ENCODE measurements at regions not wholly inside any gene's neighbourhood (a gene's known extent, or its start where the extent isn't known, plus 50 kb on each side); places are given as distances from the start of the nearest gene placed in this dataset.
A peak's percentile ranks its signal among the peaks of the same experiment; 100 is the strongest.
"Not testable (repeated sequence)": the region's sequence is repeated elsewhere in the genome, so short reads cannot be mapped to it uniquely, and the experiment has no call there.

DNA sequence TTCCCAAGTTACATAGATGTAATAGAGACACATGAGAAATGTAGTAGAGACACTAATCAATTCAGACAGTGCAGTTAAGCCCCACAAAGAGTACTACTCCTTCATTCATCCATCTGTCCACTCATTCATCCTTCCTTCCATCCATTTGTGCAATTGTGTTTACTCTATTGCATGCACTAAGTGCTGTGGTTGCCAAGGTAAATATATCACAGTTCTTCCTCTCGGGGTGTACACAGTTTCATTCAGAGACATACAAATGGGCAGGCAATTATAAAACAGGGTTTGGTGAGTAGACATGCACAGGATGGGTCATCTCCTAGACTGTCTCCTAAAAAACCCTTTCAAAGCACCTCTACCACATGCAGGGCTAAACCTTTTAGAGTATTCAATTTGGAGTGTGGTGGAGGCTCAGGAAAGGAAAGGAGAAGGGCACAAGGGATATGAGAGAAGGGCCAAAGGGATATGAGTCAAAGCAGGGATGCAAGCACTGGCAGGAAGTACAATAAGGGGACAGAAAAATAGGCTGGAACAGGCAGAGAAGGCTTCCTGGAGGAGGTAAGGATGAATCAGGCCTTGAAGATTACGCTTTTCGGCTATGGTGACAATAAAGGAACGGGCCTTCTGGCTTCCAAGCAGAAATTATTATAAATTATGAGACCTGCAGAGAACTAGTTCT lies 153.6 kb upstream of the VKORC1L1 start:
- H3K4me3 Mint-ChIP-seq; H3K27me3 Mint-ChIP-seq; H3K9me3 Mint-ChIP-seq; H3K36me3 Mint-ChIP-seq (ENCODE audit: low read depth); H3K4me1 Mint-ChIP-seq; H3K27ac Mint-ChIP-seq; ATAC-seq (replicated peaks): not testable (repeated sequence)

GRCh38 chr7:65722361-65722792 lies 150.5 kb upstream of the VKORC1L1 start:
- Mint-ChIP-seq H3K27me3 (no peaks in the 10 kb centered on the region), H3K36me3 (ENCODE audit: low read depth) (peaks cover 16% of the 10 kb centered on the region), H3K27ac (no peak overlapping the region), H3K4me3 (no peak overlapping the region), H3K9me3 (no peaks in the 10 kb centered on the region), H3K4me1 (no peaks in the 10 kb centered on the region)
- peak; percentile 65 for ATAC-seq (replicated peaks)

- H3K27me3 Mint-ChIP-seq; H3K27ac Mint-ChIP-seq; ATAC-seq (replicated peaks); H3K9me3 Mint-ChIP-seq; H3K4me3 Mint-ChIP-seq; H3K4me1 Mint-ChIP-seq: not testable (repeated sequence)
- peaks cover 14% of the 10 kb centered on the region for H3K36me3 Mint-ChIP-seq (ENCODE audit: low read depth)
Observed at GRCh38 chr7:65727182-65727581, 145.7 kb upstream of the VKORC1L1 start.

DNA sequence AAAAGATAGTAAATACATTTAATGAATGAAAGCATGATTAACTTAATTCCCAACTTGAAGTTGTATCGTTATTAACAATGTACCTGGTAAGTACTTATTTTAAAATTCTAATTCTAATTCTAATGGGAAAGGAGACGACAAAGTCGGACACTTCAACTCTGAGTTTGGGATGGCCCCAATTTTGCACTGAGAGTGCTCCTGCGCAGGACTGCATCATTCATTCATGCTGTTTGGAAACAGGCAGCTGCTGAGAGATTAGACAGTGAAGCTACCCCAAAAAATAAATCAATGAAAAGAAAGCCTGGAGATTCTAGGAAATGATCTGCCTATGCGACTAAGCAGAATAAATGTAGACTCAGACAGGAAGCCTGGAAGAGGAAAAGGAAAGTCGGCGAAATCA lies 141.7 kb upstream of the VKORC1L1 start:
- Mint-ChIP-seq H3K36me3 (ENCODE audit: low read depth) (peaks cover 17% of the 10 kb centered on the region), H3K9me3 (no peaks in the 10 kb centered on the region), H3K4me1 (no peaks in the 10 kb centered on the region), H3K27ac (no peak overlapping the region), H3K27me3 (no peaks in the 10 kb centered on the region), H3K4me3 (peak overlapping the region; percentile 41)
- no peak for ATAC-seq (replicated peaks)

DNA sequence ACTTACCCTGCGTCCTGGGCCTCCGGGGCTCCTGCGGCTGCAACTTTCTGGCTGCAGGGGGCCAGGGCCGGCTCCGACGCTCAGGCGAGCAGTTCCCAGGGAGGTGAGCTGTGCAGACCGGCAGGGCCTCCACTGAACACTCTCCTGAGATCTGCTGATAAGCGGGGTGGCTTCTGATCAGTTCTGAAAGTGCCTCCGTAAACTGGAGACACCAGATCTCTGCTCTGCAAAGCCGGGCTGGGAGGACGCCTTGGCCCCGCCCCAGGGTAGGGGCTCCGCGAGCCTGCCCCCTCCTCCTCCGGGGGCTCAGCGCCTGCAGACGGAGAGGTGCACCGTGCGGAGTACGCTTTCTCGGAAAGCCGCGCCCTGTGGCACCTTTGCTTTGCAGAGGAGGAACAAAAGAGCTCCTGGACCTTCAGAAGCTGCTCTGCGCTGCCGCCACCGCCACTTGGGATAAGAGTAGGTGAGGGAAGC lies 141.3 kb upstream of the VKORC1L1 start:
- H3K4me3 Mint-ChIP-seq = peak overlapping the region; percentile 41
- H3K27me3 Mint-ChIP-seq = no peaks in the 10 kb centered on the region
- no peaks in the 10 kb centered on the region for H3K4me1 Mint-ChIP-seq
- no peaks in the 10 kb centered on the region for H3K9me3 Mint-ChIP-seq
- peaks cover 17% of the 10 kb centered on the region for H3K36me3 Mint-ChIP-seq (ENCODE audit: low read depth)
- peak; percentile 39 for ATAC-seq (replicated peaks)
- no peak overlapping the region for H3K27ac Mint-ChIP-seq

- no peak for ATAC-seq (replicated peaks)
- H3K9me3 Mint-ChIP-seq = no peaks in the 10 kb centered on the region
- H3K4me3 Mint-ChIP-seq = no peak overlapping the region
- H3K4me1 Mint-ChIP-seq = no peaks in the 10 kb centered on the region
- H3K27ac Mint-ChIP-seq = no peak overlapping the region
- peaks cover 19% of the 10 kb centered on the region for H3K36me3 Mint-ChIP-seq (ENCODE audit: low read depth)
- no peaks in the 10 kb centered on the region for H3K27me3 Mint-ChIP-seq
Observed at GRCh38 chr7:65744406-65744805, 128.5 kb upstream of the VKORC1L1 start.

GRCh38 chr7:65746398-65746669 lies 126.5 kb upstream of the VKORC1L1 start:
- no peak for ATAC-seq (replicated peaks)
- Mint-ChIP-seq H3K4me3 (no peak overlapping the region), H3K36me3 (ENCODE audit: low read depth) (peaks cover under 1% of the 10 kb centered on the region), H3K27me3 (no peaks in the 10 kb centered on the region), H3K4me1 (no peaks in the 10 kb centered on the region), H3K27ac (no peak overlapping the region), H3K9me3 (no peaks in the 10 kb centered on the region)

- H3K4me1 Mint-ChIP-seq = no peaks in the 10 kb centered on the region
- H3K4me3 Mint-ChIP-seq = peak overlapping the region; percentile 90
Observed at GRCh38 chr7:65749039-65749438, 123.8 kb upstream of the VKORC1L1 start.

DNA sequence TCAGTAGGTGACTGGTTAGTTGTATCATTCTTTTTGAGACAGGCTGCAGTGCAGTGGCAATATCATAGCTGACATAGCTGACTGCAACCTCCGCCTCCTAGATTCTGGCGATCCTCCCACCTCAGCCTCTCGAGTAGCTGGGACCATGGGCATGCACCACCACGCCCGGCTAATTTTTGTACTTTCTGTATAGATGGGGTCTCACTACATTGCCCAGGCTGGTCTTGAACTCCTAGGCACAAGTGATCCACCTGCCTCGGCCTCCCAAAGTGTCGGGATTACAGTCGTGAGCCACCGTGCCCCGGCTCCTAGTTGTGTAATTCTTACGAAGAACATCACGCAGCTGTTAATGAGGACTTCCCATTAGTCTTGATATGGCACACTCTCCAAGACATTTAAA lies 123.4 kb upstream of the VKORC1L1 start:
- Mint-ChIP-seq H3K4me1 (no peaks in the 10 kb centered on the region), H3K4me3 (peak overlapping the region; percentile 90), H3K27me3 (no peaks in the 10 kb centered on the region), H3K36me3 (ENCODE audit: low read depth) (peaks cover 29% of the 10 kb centered on the region), H3K9me3 (no peaks in the 10 kb centered on the region), H3K27ac (no peak overlapping the region)
- ATAC-seq (replicated peaks) = no peak

More at GRCh38 chr7:65749039-65749438, 123.8 kb upstream of the VKORC1L1 start:
- ATAC-seq (replicated peaks) = no peak
- no peak overlapping the region for H3K27ac Mint-ChIP-seq
- no peaks in the 10 kb centered on the region for H3K27me3 Mint-ChIP-seq
- peaks cover 24% of the 10 kb centered on the region for H3K36me3 Mint-ChIP-seq (ENCODE audit: low read depth)
- H3K9me3 Mint-ChIP-seq = no peaks in the 10 kb centered on the region

- H3K27me3 Mint-ChIP-seq = no peaks in the 10 kb centered on the region
- H3K4me3 Mint-ChIP-seq = peak overlapping the region; percentile 90
- H3K36me3 Mint-ChIP-seq (ENCODE audit: low read depth) = peaks cover 41% of the 10 kb centered on the region
- no peaks in the 10 kb centered on the region for H3K4me1 Mint-ChIP-seq
- H3K9me3 Mint-ChIP-seq = no peaks in the 10 kb centered on the region
- ATAC-seq (replicated peaks) = peak; percentile 99
- H3K27ac Mint-ChIP-seq = peak overlapping the region; percentile 80
Observed at GRCh38 chr7:65750511-65751344, 122.1 kb upstream of the VKORC1L1 start.

DNA sequence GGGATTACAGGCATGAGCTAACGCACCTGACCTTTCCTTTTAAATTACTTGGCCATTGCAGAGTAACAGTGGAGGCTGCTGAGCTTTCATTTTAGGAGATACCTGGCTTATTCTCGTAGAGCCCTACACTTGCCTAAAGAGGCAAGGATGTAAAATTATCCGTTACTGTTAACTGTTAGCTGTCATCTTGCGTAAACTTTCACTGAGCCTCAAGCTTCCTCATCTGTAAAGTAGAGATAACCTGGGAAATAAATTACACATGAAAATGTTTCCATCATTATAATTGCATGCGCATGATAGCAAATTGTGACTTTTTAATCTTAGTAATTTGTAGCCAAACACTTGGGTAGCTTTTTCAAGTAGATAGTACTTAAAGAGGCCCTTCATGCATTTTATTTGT lies 118.8 kb upstream of the VKORC1L1 start:
- peak overlapping the region; percentile 27 for H3K4me3 Mint-ChIP-seq
- ATAC-seq (replicated peaks); H3K4me1 Mint-ChIP-seq; H3K9me3 Mint-ChIP-seq; H3K27me3 Mint-ChIP-seq: not testable (repeated sequence)
- H3K36me3 Mint-ChIP-seq (ENCODE audit: low read depth) = peaks cover 69% of the 10 kb centered on the region
- peak overlapping the region; percentile 41 for H3K27ac Mint-ChIP-seq

GRCh38 chr7:65758991-65759390 lies 113.9 kb upstream of the VKORC1L1 start:
- ATAC-seq (replicated peaks) = peak; percentile 59
- Mint-ChIP-seq H3K36me3 (ENCODE audit: low read depth) (peaks cover 81% of the 10 kb centered on the region), H3K27ac (peak overlapping the region; percentile 46), H3K4me3 (peak overlapping the region; percentile 35)
- H3K27me3 Mint-ChIP-seq, H3K9me3 Mint-ChIP-seq, H3K4me1 Mint-ChIP-seq: not testable (repeated sequence)

- not testable (repeated sequence) for H3K27me3 Mint-ChIP-seq, H3K9me3 Mint-ChIP-seq, H3K4me1 Mint-ChIP-seq
- Mint-ChIP-seq H3K4me3 (peak overlapping the region; percentile 4), H3K27ac (peak overlapping the region; percentile 74), H3K36me3 (ENCODE audit: low read depth) (peaks cover 58% of the 10 kb centered on the region)
- ATAC-seq (replicated peaks) = peak; percentile 76
Observed at GRCh38 chr7:65762712-65763111, 110.2 kb upstream of the VKORC1L1 start.

- H3K4me1 Mint-ChIP-seq, H3K27me3 Mint-ChIP-seq, H3K9me3 Mint-ChIP-seq: not testable (repeated sequence)
- H3K4me3 Mint-ChIP-seq = peak overlapping the region; percentile 4
- ATAC-seq (replicated peaks) = peak; percentile 19
- peaks cover 54% of the 10 kb centered on the region for H3K36me3 Mint-ChIP-seq (ENCODE audit: low read depth)
- H3K27ac Mint-ChIP-seq = peak overlapping the region; percentile 74
Observed at GRCh38 chr7:65763114-65763513, 109.8 kb upstream of the VKORC1L1 start.

DNA sequence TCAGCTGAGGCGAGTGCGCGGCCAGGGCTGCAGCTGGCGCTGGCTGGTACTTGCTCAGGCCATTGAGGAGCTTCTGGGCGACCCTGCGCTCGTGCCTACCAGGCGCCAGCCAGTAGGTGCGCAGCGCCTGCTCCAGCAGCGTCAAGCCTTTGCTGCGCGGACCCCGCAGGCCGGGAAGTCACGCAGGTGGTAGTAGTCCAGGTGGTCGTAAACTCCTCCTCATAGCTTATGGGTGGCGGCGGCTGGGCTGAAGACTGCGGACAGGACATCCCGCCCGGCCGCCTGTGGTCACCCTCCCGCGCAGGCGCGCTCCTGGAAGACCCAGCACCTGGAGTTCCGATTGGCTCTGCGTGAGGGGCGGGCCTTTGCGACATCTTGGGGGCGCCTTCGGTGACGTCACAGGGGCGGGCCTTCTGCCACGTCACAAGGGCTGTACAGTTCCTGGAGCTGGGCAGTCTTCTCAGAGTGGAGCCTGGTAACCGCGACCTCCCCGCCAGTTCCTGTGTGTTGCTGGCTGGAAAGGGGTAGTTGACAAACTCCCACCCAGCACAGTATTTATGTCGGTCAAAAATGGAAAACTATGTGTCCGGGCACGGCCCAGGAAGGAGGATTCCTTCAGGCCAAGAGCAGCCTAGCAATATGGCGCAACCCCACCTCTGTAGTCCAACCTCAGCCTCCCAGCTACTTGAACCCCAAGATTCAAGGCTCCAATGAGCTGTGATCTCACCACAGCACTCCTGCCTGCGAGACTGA lies 102.2 kb upstream of the VKORC1L1 start:
- H3K27ac Mint-ChIP-seq = peak overlapping the region; percentile 87
- peak; percentile 99 for ATAC-seq (replicated peaks)
- H3K4me3 Mint-ChIP-seq = peak overlapping the region; percentile 86
- not testable (repeated sequence) for H3K4me1 Mint-ChIP-seq; H3K27me3 Mint-ChIP-seq; H3K36me3 Mint-ChIP-seq (ENCODE audit: low read depth); H3K9me3 Mint-ChIP-seq
